HG02970 (cell line): ENCODE measurements at regions not wholly inside any gene's neighbourhood (a gene's known extent, or its start where the extent isn't known, plus 50 kb on each side); places are given as distances from the start of the nearest gene placed in this dataset.

Source experiments
- ATAC-seq: cut with Tn5 transposase; IDR thresholded peaks from one replicate; pipeline ENCODE4 v1.9.1; 2021; ENCODE audit warnings: mild to moderate bottlenecking, moderate library complexity, moderate number of reproducible peaks; ENCODE audit not compliant: unreplicated experiment, low FRiP score

DNA sequence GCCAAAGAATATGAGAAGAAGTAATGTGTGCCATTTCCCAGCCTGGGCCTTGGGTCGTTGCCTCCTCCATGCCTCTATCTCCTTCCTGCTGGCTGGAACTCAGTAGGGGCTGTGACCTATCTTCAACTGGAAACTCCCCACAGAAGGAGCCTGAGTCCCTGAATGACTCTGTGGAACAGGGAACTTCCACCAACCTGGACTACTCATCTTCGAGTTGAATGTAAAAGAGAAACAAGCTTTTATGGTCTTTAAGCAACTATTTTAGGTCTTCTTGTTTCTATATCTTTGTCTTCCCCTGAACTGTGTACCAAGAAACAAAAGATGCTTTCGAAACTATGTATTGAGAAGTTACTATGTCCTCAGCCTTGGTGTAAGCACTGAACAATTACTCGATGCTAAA is 355.3 kb upstream of the NR2F2 start:
- no peak for ATAC-seq

DNA sequence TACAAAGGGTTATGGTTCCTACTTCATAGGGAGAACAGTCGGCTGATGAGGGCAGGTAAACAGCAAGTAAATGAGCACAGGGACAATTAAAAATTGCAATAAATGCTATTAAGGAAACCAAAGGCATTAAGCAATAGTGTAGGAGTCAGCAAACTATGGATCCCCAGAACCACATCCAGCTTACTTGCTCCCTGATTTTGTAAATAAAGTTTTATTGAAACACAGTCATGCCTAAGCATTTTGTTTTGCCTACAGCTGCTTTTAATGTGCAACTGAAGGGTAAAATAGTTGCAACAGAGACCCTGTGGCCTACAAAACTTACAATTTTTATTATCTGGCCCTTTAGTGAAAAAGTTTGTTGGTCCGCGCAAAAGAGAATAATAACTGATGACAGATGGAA is 351.2 kb upstream of the NR2F2 start:
- no peak for ATAC-seq

DNA sequence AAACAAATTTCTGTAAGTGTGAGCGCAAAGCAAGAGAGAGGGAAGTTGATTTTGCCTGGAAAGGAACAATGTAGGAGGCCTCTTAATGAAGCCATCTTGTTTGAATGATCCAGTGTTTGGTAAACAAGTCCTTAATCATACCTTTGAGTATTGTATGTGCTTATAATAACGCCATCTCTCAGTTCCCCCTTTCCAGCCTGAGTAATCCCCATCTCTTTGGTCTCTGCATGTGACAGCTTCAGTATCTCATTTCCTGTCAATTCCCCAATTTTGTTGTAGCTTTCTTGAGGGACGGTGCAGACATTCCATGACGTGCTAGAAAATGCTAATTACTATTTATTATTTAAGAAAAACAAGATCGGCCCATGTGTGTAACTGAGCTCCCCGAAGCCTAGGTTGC is 349.3 kb upstream of the NR2F2 start:
- no peak for ATAC-seq

DNA sequence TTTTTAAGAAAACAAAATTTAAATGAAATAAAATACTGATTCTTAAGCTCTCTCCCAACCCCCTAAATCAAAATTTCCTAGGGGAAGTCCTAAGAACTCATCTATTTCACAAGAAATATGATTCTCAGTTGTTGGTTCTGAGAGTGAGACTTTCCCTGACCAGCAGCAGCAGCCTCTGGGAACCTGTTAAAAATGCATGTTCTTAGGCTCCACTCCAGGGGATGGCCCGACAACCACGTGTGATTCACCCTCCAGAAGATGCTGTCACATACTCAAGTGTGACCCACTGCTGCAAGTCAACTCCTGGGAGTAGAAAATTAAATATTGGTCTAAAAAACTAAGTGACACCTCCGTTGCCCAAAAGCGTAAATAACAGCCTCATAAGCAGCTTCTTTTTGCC is 343.2 kb upstream of the NR2F2 start:
- no peak for ATAC-seq

DNA sequence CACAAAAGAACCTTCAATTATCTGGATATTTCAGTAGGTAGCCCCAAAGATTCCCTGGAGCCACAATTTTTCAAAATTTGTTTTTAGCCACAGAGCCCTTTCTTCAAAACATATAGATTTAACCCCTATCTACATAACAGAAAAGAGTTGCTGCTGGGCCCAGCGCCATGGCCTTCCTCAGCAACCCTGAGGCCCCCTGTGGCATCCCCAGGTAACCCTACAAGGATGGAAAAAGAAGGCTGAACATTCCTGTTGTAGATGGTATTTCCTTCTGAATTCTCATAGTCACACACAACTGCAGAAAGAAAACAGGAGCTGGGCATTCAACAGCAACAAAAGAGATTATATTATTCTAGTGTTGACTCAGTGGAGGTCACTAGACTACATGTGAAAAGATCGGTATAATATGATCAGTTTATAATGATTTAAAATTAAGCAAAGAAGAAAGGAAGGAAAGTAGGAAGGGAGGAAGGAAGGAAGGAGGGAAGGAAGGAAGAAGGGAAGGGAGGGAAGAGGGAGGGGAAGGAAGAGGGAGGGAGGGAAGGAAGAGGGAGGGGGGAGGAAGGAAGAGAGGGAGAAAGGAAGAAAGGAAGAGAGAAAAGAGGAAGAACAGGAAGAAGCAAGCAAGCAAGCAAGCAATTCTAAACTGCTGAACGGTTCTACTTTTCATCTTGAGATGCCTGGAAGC is 342.5 kb upstream of the NR2F2 start:
- ATAC-seq: no peak

DNA sequence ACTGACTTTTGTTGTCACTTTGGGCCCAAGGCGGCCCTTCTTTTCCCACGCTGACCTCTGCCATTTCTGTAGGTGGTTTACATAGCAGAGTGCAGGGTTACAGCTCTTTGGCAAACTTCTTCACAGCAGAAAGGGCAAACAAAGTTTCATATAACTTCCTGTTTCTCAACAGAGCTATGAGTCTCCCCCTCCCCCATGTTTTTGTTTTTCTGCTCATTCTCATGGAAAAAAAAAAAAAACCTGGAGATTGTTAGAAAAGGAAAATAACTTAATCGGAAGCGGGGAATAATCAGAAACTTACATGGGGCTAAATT is 342.0 kb upstream of the NR2F2 start:
- no peak for ATAC-seq

DNA sequence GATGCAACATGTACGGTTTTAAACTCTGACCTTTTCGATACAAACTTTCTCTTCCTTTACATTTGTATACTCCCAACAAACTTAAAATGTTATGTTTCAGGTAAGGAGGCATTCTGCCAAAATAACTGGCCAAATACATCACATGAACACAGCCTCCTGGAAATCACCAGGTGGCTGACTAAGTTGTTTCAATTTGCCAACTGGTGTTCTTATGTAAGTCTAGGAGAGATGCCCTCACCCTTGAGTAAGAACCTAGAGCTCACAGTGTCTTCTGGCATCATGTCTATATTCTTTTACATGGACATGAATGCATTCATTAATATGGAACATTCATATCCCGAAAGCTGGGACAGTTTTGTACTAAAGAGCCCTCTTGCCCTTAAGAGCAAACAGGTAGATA is 341.1 kb upstream of the NR2F2 start:
- ATAC-seq: no peak

DNA sequence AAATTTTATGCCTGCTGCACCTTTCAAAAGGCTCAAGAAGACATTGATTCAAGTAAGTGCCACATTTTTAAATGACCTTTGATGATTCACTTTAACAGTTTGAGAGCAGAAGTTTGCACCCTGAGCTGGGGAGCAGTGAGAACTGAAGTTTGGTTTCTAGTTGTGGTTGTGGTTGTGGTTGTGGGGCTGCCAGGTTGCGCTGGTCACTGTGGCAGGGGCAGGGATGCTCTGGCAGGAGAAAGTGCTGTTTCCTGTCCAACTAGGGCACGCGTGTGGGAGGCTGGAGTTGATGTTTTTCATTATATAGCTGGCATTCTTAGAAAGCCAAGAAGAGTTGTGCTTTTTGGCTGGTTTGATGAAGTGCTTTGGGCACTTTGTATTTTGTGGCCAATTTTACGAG is 339.7 kb upstream of the NR2F2 start:
- no peak for ATAC-seq

DNA sequence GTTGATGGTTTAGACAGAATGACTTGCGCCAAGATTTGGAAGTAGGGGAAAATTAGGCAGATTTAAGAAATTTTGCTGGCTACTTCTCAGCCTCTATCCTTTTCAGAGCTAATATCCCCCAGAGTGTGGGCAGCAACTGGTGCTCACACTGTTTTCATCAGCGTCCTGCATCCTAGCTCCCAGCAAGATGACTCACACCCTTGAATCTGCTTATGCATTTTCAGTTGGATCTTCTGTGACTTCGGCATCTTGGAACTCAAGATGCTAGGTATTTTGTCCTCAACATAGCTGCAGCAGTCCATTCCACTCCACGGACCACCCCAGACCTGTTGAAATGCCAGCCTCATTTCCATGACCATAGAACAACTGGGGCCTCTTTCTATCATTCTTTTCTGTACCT is 336.1 kb upstream of the NR2F2 start:
- no peak for ATAC-seq

DNA sequence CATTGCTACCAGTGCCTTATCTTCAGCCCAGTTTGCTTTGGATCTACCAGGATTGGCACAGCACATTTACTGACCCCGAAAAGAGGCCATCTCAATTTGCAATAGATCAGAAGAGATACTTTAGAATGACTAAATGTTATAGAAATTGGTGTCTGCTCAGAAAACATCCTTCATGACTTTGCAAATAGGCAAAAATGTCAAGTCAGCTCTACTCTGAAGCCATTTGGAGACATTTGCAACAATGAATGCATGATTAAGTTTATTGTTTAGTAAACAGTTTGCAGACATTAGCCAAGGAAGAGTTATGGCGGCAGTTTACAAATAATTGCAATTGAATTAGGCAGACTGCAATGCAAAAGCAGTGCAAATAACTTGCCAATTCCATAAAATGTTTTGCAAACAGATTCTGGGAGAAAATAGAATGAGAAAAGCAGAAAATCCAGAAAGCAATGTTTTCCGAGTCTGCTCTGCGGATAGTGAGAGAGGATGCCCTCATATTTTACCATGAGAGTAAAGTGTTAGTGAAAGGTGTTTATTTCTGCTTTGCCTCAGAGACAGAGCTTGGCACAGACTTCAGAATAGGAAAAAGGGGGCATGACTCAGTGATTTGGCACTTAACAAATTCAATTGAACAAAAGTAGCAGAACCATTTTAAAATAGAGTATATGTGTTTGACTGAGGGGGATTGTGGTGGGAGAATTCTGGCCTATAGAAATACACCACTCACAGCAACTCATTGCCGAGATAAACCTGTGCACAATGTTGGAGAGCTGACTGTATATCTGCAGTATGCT is 334.9 kb upstream of the NR2F2 start:
- ATAC-seq: no peak

DNA sequence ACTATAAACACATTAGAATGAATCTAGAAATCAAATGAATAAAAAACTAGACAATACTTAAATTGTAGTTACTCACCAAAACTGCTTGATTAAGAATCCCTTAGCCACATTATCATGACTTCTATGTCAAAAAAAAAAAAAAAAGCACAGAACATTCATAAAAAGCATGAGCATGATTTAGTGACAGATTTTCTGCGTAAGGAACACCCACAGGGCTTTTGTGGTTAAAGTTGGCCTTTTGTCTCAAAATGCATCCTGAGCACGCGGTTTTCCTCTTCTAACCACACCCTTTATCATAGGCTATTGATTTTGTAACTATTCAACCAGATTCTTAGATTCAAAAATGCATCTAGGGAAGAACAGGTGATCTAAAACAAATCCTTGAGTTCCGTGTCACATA is 334.0 kb upstream of the NR2F2 start:
- no peak for ATAC-seq

DNA sequence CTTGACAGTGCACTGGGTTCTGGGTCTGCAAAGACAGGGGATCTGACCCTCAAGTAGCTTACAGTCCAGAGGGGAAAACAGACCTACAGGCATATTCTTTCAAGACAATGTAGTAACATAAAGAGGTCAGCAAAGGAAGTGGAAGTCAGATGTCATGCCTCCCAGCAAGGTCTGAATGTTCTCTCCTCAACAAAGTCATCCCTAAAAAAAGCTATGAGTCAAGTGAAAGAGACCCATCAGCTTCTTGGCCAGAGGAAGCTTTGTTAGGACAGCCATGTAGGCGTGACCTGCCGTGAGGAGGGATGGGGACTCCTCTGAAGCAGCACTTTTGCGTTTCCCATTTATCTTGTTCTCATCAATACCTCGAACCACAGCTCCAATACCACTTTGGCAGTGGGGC is 331.6 kb upstream of the NR2F2 start:
- no peak for ATAC-seq

DNA sequence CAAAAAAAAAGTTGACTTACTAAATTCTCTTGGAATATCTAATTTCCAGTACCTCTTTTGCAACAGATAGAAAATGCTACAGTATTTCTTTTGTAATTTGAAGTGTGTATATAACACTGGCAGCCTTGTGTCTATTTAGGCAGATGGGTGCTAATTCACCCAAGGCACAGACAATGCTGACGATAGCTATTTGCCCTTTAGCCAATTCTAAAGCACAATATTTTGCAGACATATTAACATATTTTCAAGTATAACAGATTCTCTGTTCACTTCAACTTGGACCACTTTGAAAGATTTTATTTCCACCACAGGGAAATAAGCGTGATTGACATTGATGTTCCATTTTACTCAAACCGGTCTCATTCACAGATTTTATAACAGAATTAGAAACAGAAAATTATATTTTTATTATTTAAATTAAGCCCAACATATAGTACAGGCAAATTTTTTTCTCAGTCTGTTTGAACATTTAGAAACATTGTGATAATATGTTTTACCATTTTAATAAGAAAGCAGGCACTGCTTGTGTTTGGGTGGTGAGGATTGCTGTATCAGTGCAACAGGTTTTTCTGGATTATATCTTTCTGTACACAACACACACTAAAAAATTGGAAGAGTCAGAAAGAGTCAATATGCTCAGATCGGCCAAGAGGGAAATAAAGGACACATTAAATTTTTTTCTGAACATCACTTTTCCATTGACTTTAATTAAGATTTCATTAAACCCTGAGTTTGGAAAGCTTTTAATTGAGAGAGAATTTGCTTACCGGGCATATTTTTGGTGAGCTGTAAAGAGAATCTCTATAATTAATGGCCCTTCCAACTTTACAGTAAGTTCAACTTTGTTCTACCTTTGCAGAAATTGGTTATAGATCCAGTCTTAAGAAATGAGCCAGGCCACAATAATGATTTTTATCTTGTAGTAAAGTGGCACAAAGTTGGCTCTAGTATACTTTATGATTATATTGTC is 327.3 kb upstream of the NR2F2 start:
- no peak for ATAC-seq

DNA sequence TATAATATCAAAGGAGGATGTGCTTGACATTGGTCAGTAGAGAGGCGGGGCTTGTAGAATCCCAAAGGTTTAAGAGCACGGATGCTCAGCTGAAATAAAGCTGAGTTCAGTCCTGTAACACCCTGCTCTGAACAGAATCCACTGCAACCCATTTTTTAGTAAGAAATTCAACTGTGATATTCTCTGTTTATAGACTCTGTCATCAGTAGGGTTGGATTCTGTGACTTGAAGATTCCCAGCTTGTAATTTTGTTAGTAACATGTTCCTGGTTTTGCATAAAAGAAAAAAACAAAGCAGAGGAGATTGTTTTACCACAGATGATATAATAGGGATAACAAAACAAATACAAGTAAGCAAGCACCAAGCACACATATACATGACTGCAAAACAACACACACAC is 324.6 kb upstream of the NR2F2 start:
- ATAC-seq: no peak

DNA sequence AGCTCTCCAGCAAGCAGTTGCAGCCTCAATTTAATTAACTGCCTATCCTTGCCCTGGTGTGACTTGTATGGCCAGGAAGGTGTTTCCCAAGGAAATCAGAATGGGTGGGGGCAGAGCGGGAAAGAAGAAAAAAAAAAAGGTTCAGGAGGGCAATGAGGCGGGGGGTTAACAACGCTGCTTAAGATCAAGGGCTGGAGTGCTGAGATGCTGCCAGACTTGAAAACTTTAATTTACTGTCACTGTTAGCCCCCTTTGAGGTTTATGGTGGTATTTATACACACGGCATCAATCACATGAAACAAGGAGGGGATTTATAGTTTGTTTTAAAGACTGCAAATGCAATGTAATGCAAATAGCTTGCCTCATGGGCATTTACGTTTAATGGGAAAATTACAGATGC is 319.4 kb upstream of the NR2F2 start:
- ATAC-seq: no peak

DNA sequence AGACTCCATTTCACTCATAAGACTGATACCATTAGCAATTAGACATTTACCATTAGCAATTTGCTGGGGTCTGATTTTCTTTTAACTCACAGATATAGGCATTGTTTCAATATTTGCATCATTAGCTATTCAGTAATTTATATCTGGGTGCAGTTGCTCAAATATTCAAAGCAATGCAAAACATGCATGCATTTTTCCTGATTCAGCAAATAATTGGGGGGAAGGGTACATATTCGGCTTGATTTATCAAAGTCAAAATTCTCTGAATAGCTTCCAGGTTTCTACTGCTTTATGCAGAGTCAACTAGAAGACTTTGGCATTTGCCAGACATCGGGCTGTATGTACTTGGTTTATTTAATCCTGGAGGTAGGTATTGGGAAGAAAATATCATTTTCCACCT is 315.6 kb upstream of the NR2F2 start:
- no peak for ATAC-seq

DNA sequence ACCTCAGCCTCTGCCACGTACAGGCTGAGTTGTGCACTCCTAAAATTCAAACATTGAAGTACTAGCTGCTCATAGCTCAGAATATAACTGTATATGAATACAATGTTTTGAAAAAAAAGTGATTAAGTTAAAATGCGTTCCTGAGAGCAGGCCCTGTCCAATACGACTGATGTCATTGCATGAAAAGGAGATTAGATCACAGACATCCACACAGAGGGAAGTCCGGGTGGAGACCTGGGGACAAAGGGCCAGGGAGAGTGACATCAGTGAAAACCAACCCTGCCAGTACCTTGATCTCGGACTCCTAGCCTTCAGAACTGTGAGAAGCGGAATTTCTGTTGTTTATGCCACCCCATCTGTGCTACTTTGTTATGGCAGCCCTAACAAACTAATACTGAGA is 311.4 kb upstream of the NR2F2 start:
- no peak for ATAC-seq

DNA sequence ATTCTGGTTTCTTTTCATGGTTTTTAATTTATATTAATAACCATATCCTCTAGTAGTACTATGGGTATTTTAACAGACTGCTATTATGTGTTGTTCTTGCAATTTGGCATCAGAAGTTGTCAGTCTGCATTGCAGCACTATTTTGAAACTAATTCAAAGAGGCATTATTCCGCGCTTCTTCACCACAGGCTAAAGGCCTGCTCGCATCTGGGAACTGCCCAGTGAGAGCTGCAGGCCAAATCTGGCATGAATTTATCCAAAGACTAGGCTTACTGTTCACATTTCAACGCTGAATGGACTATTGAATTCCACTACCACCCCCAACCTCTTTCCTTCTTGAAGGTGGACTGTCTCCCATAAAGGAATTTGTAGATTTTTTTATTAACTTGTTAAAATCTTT is 310.4 kb upstream of the NR2F2 start:
- ATAC-seq: no peak

DNA sequence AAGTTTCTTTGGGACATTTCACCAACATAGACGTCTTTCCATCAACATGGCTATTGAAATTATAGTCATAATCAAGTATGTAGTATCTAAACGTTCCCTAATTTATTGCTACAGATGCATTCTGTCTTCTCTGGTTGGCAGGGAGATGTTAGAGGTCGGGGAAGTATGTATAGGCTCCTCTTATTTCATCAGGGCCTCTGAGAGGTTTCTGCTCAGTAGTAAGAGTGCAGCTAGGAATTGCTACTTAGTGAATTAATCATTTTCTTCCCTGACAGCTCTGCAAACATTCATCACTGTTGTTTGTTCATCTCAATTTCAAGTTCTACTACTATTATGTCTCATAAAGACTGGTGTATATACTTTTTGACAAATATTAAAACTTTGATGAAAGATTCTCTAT is 309.7 kb upstream of the NR2F2 start:
- no peak for ATAC-seq

DNA sequence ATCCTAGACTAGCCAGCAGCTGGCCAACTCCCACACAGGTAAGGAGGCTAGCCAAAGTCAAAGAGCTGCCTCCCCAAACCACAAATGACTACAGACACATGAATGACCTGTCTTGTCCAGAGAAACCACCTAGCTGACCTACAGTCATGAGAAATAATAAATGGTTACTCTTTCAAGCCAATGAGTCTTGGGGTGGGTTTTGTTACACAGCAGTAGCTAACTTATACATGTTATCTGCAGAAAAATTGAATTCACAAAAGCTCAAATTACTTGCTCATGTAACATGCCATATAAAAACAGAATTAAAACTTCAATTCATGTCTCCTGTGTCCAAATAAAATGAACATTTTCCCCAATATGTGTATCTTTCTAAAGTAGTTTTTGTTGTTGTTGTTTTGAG is 307.4 kb upstream of the NR2F2 start:
- ATAC-seq: no peak

DNA sequence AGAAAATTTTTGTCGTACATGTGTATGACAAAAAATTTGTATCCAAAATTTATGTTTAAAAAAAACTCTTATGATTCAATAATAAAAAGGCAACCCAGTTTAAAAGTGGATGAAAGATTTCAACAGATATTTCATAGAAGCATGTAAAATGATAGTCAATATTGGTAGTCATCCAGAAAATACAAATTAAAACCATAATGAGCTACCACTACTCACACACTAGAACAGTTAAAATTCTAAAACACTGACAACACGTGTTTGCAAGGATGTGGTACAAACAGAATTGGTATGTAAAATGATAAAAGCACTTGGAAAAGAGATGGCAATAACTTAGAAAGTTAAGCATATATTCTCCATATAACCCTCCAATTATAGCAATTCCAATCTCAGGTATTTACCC is 303.0 kb upstream of the NR2F2 start:
- ATAC-seq: no peak
